ENCODE measurements at regions not wholly inside any gene's neighbourhood (a gene's known extent, or its start where the extent isn't known, plus 50 kb on each side); places are given as distances from the start of the nearest gene placed in this dataset.

GRCh38 chrX:39903343-39903742 is 194.4 kb downstream of the BCOR start:
- TF ChIP-seq CTCF (optimal IDR thresholded peaks at IDR 0.05 in 1 of 3, IDR thresholded peaks at IDR 0.05 in 1 of 3, conservative IDR thresholded peaks at IDR 0.05 in 1 of 3; ENCODE audit: extremely low read depth in 1 of 3, insufficient read depth in 2 of 3, low read length in 3 of 3) (no peak), EZH2 (IDR thresholded peaks at IDR 0.05; ENCODE audit: low read length) (no peak)

All from keratinocyte (primary cell).